Neuronal stem cell (in vitro differentiated cells): ENCODE measurements at regions not wholly inside any gene's neighbourhood (a gene's known extent, or its start where the extent isn't known, plus 50 kb on each side); places are given as distances from the start of the nearest gene placed in this dataset.

Experiments
- DNase-seq: peaks from one replicate; pipeline ENCODE4 v3.0.0-alpha.2; 2013; ENCODE audit warnings: low spot score
- H2AFZ ChIP-seq: one replicate; pipeline ENCODE4 v1.6.1; 2013; ENCODE audit warnings: mild to moderate bottlenecking, low read length, inconsistent platforms
- H2AK5ac ChIP-seq: 2 replicates; pipeline ENCODE4 v1.6.1; 2013; ENCODE audit warnings: low read depth, mild to moderate bottlenecking, inconsistent platforms, low read length, moderate library complexity, mixed read lengths
- H2BK120ac ChIP-seq: 2 replicates; pipeline ENCODE4 v1.6.1; 2013; ENCODE audit warnings: low read depth, mild to moderate bottlenecking, inconsistent platforms, low read length, moderate library complexity, mixed read lengths
- H2BK12ac ChIP-seq: one replicate; pipeline ENCODE4 v1.6.1; 2013; ENCODE audit warnings: low read length, inconsistent platforms
- H2BK15ac ChIP-seq: 2 replicates; pipeline ENCODE4 v1.6.1; 2013; ENCODE audit warnings: mild to moderate bottlenecking, low read length, inconsistent platforms, mixed read lengths
- H2BK5ac ChIP-seq: one replicate; pipeline ENCODE4 v1.6.1; 2013; ENCODE audit warnings: inconsistent platforms, mild to moderate bottlenecking, low read length, moderate library complexity
- H3K14ac ChIP-seq: one replicate; pipeline ENCODE4 v1.6.1; 2013; ENCODE audit warnings: low read length, inconsistent platforms
- H3K18ac ChIP-seq: 2 replicates; pipeline ENCODE4 v1.6.1; 2013; ENCODE audit warnings: low read length, inconsistent platforms
- H3K23ac ChIP-seq: 2 replicates; pipeline ENCODE4 v1.6.1; 2013; ENCODE audit warnings: low read depth, mild to moderate bottlenecking, mixed read lengths, low read length, inconsistent platforms; ENCODE audit not compliant: poor library complexity
- H3K27ac ChIP-seq: replicated peaks from 3 replicates; pipeline ENCODE4 v1.5.1; 2013; ENCODE audit warnings: low read length, inconsistent platforms
- H3K27me3 ChIP-seq, 3 experiments: 2 replicates each; pipeline ENCODE4 v1.6.1; 2013; ENCODE audit warnings: low read length in 3 of 3, mild to moderate bottlenecking in 2 of 3, inconsistent platforms in 1 of 3, low read depth in 1 of 3, mixed read lengths in 1 of 3, moderate library complexity in 1 of 3; ENCODE audit not compliant: control insufficient read depth in 3 of 3, insufficient read depth in 3 of 3
- H3K36me3 ChIP-seq, 2 donors: replicated peaks in 1 of 2; 2 replicates each; pipeline ENCODE4 v1.6.1; 2013; ENCODE audit warnings: low read length in 2 of 2; ENCODE audit not compliant: control insufficient read depth in 2 of 2, insufficient read depth in 2 of 2
- H3K4ac ChIP-seq: 2 replicates; pipeline ENCODE4 v1.6.1; 2013; ENCODE audit warnings: inconsistent platforms, mild to moderate bottlenecking, low read length, moderate library complexity
- H3K4me1 ChIP-seq, 2 donors: 1 replicate in 1 of 2; 2 replicates in 1 of 2; pipeline ENCODE4 v1.6.1; 2013; ENCODE audit warnings: low read length in 2 of 2, low read depth in 1 of 2; ENCODE audit not compliant: control insufficient read depth in 2 of 2, insufficient read depth in 1 of 2
- H3K4me2 ChIP-seq: one replicate; pipeline ENCODE4 v1.6.1; 2013; ENCODE audit warnings: mild to moderate bottlenecking, low read length, inconsistent platforms; ENCODE audit not compliant: insufficient read depth, poor library complexity, severe bottlenecking
- H3K4me3 ChIP-seq, 2 donors: 2 replicates each; pipeline ENCODE4 v1.5.1; 2013; ENCODE audit warnings: low read length in 2 of 2, mild to moderate bottlenecking in 2 of 2, inconsistent platforms in 1 of 2, moderate library complexity in 1 of 2
- H3K79me1 ChIP-seq: one replicate; pipeline ENCODE4 v1.6.1; 2013; ENCODE audit warnings: low read depth, mild to moderate bottlenecking, inconsistent platforms, low read length, moderate library complexity
- H3K9ac ChIP-seq: one replicate; pipeline ENCODE4 v1.6.1; 2013; ENCODE audit warnings: mild to moderate bottlenecking, low read depth, low read length, inconsistent platforms; ENCODE audit not compliant: poor library complexity
- H3K9me3 ChIP-seq, 2 donors: replicated peaks in 1 of 2; 2 replicates each; pipeline versions ENCODE3 to v1.6.1; 2013; ENCODE audit warnings: low read length in 2 of 2, mild to moderate bottlenecking in 2 of 2, inconsistent platforms in 1 of 2, low read depth in 1 of 2, mixed read lengths in 1 of 2, moderate library complexity in 1 of 2; ENCODE audit not compliant: control insufficient read depth in 2 of 2, insufficient read depth in 1 of 2
- H4K8ac ChIP-seq: one replicate; pipeline ENCODE4 v1.6.1; 2013; ENCODE audit warnings: low read depth, mild to moderate bottlenecking, inconsistent platforms, low read length, moderate library complexity
- H4K91ac ChIP-seq: one replicate; pipeline ENCODE4 v1.6.1; 2013; ENCODE audit warnings: low read length, low read depth, mild to moderate bottlenecking, inconsistent platforms; ENCODE audit not compliant: poor library complexity
- WGBS, 2 donors: extraction: QIAGEN DNeasy Blood & Tissue Kit; methylation state at CpG; one replicate each; pipeline ENCODE4 v1.1.7; 2013; ENCODE audit warnings: missing lambda C conversion rate in 2 of 2, mixed read lengths in 1 of 2; ENCODE audit not compliant: insufficient read length in 2 of 2, insufficient replicate concordance in 1 of 2; ENCODE audit errors: extremely low coverage in 2 of 2; 5-methylcytosine and 5-hydroxymethylcytosine counted together

GRCh38 chr13:42392180-42392579, 120.2 kb downstream of the AKAP11 start:
- Histone ChIP-seq H2AK5ac (no peak overlapping the region), H3K18ac (no peak overlapping the region), H3K36me3 (no peaks in the 10 kb centered on the region), H3K4me1 (peaks cover 0 to 5% of the 10 kb centered on the region in 2 donors), H2BK12ac (no peak overlapping the region), H3K23ac (no peak overlapping the region), H3K4me3 (peak overlapping the region in 1 of 2 donors; percentile 26), H3K9me3 (no peaks in the 10 kb centered on the region), H3K27ac (no peak overlapping the region), H3K27me3 (no peaks in the 10 kb centered on the region), H2BK15ac (no peak overlapping the region), H3K14ac (no peak overlapping the region), H4K91ac (no peak overlapping the region), H4K8ac (no peak overlapping the region), H3K9ac (no peak overlapping the region), H2AFZ (no peak overlapping the region), H3K4ac (no peak overlapping the region), H3K4me2 (no peak overlapping the region), H3K79me1 (no peaks in the 10 kb centered on the region), H2BK120ac (no peak overlapping the region), H2BK5ac (no peak overlapping the region)
- no CpG with 5 or more reads among the region's 1 CpG for WGBS, 2 donors
- no peak for DNase-seq

GRCh38 chr13:42392716-42393572, 121.0 kb downstream of the AKAP11 start:
- WGBS, 2 donors: no CpG with 5 or more reads among the region's 6 CpGs
- H3K4me2 ChIP-seq: no peak overlapping the region

GRCh38 chr13:42393573-42394360, 121.8 kb downstream of the AKAP11 start:
- WGBS, 2 donors: no CpG with 5 or more reads among the region's 5 CpGs
- DNase-seq: no peak
- no peak overlapping the region for H2BK5ac ChIP-seq

More at GRCh38 chr13:42392716-42393572, 121.0 kb downstream of the AKAP11 start:
- Histone ChIP-seq H3K18ac (no peak overlapping the region), H2BK12ac (no peak overlapping the region), H2AK5ac (no peak overlapping the region), H3K79me1 (no peaks in the 10 kb centered on the region), H3K27me3 (no peaks in the 10 kb centered on the region), H3K23ac (no peak overlapping the region), H2BK5ac (no peak overlapping the region), H3K4me1 (peaks cover 0 to 5% of the 10 kb centered on the region in 2 donors), H2BK120ac (no peak overlapping the region), H2BK15ac (no peak overlapping the region), H2AFZ (no peak overlapping the region), H4K91ac (no peak overlapping the region), H3K9ac (no peak overlapping the region), H4K8ac (no peak overlapping the region), H3K36me3 (no peaks in the 10 kb centered on the region), H3K9me3 (no peaks in the 10 kb centered on the region), H3K4me3 (no peak overlapping the region), H3K14ac (no peak overlapping the region), H3K4ac (no peak overlapping the region), H3K27ac (no peak overlapping the region)
- DNase-seq: no peak

GRCh38 chr13:42394361-42394708, 122.4 kb downstream of the AKAP11 start:
- no peak overlapping the region for H4K8ac ChIP-seq
- WGBS, 2 donors: no CpG with 5 or more reads among the region's 4 CpGs
- H3K27ac ChIP-seq: no peak overlapping the region
- H2AK5ac ChIP-seq: no peak overlapping the region
- H3K9ac ChIP-seq: no peak overlapping the region
- no peaks in the 10 kb centered on the region for H3K27me3 ChIP-seq
- no peak overlapping the region for H2BK12ac ChIP-seq
- no peaks in the 10 kb centered on the region for H3K79me1 ChIP-seq
- no peak for DNase-seq
- no peak overlapping the region for H2BK120ac ChIP-seq
- H2AFZ ChIP-seq: no peak overlapping the region
- H4K91ac ChIP-seq: no peak overlapping the region
- no peak overlapping the region for H3K18ac ChIP-seq
- peaks cover 0 to 11% of the 10 kb centered on the region in 2 donors for H3K4me1 ChIP-seq
- H3K36me3 ChIP-seq: no peaks in the 10 kb centered on the region
- H3K4me3 ChIP-seq: no peak overlapping the region
- H2BK5ac ChIP-seq: no peak overlapping the region
- no peak overlapping the region for H3K4me2 ChIP-seq
- H3K23ac ChIP-seq: no peak overlapping the region
- H2BK15ac ChIP-seq: no peak overlapping the region
- no peak overlapping the region for H3K14ac ChIP-seq
- no peak overlapping the region for H3K4ac ChIP-seq
- no peaks in the 10 kb centered on the region for H3K9me3 ChIP-seq

More at GRCh38 chr13:42393573-42394360, 121.8 kb downstream of the AKAP11 start:
- Histone ChIP-seq H3K4me3 (no peak overlapping the region), H3K36me3 (no peaks in the 10 kb centered on the region), H3K79me1 (no peaks in the 10 kb centered on the region), H3K18ac (no peak overlapping the region), H3K4me1 (peaks cover 0 to 11% of the 10 kb centered on the region in 2 donors), H2BK120ac (no peak overlapping the region), H4K91ac (no peak overlapping the region), H3K4ac (no peak overlapping the region), H3K4me2 (no peak overlapping the region), H2BK15ac (no peak overlapping the region), H2BK12ac (no peak overlapping the region), H3K27ac (no peak overlapping the region), H3K23ac (no peak overlapping the region), H2AFZ (no peak overlapping the region), H3K9me3 (no peaks in the 10 kb centered on the region), H4K8ac (no peak overlapping the region), H3K9ac (no peak overlapping the region), H3K14ac (no peak overlapping the region), H3K27me3 (no peaks in the 10 kb centered on the region), H2AK5ac (no peak overlapping the region)
